ENCODE measurements at regions not wholly inside any gene's neighbourhood (a gene's known extent, or its start where the extent isn't known, plus 50 kb on each side); places are given as distances from the start of the nearest gene placed in this dataset.

DNA sequence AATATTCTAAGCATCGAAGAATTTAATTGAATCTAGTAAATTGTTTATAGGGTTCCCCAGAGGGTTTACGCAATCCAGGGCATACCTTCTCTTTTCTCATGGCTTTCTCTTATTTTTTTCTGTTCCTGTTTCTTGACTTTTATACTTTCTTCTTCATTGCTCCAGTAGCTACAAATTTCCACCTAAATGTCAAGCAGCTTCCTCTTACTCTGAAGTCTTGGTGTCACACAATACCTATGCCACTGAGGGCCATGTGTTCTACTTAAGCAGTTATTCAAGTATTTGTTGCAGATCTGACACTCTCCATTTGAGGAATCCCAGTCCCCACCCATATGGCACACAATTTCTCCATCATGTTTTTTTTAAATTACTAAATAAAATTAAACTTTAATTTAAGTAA, 343.1 kb upstream of the MBL2 start:
- no peaks in the 10 kb centered on the region for H3K27me3 Mint-ChIP-seq (ENCODE audit: insufficient read depth)
- no peak for DNase-seq
- no peaks in the 10 kb centered on the region for H3K4me1 Mint-ChIP-seq (ENCODE audit: low read depth)
- TF ChIP-seq, protein P1, sequence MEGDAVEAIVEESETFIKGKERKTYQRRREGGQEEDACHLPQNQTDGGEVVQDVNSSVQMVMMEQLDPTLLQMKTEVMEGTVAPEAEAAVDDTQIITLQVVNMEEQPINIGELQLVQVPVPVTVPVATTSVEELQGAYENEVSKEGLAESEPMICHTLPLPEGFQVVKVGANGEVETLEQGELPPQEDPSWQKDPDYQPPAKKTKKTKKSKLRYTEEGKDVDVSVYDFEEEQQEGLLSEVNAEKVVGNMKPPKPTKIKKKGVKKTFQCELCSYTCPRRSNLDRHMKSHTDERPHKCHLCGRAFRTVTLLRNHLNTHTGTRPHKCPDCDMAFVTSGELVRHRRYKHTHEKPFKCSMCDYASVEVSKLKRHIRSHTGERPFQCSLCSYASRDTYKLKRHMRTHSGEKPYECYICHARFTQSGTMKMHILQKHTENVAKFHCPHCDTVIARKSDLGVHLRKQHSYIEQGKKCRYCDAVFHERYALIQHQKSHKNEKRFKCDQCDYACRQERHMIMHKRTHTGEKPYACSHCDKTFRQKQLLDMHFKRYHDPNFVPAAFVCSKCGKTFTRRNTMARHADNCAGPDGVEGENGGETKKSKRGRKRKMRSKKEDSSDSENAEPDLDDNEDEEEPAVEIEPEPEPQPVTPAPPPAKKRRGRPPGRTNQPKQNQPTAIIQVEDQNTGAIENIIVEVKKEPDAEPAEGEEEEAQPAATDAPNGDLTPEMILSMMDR (IDR thresholded peaks at IDR 0.05), result no peak
- H3K9me3 Mint-ChIP-seq, result peaks cover 59% of the 10 kb centered on the region
- H3K27ac Mint-ChIP-seq, result no peak overlapping the region
- no peak overlapping the region for H3K4me3 Mint-ChIP-seq
- H3K36me3 Mint-ChIP-seq (ENCODE audit: low read depth), result peaks cover 2% of the 10 kb centered on the region; the same call in 1 of the 2 replicates

DNA sequence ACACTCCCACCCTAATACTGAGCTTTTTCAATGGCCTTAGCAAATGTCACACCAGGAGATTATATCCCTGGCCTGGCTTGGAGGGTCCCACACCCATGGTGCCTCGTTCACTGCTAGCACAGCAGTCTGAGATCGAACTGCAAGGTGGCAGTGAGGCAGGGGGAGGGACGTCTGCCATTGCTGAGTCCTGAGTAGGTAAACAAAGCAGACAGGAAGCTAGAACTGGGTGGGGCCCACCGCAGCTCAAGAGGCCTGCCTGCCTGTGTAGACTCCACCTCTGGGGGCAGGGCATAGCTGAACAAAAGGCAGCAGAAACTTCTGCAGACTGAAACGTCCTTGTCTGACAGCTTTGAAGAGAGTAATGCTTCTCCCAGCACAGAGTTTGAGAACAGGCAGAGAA, 338.9 kb upstream of the MBL2 start:
- H3K36me3 Mint-ChIP-seq (ENCODE audit: low read depth), result 0 out of 2 replicates have a peak, but pooled peaks cover 4% of the 10 kb centered on the region
- DNase-seq, result no peak
- peaks cover 52% of the 10 kb centered on the region for H3K9me3 Mint-ChIP-seq
- no peaks in the 10 kb centered on the region for H3K4me1 Mint-ChIP-seq (ENCODE audit: low read depth)
- no peak overlapping the region for H3K4me3 Mint-ChIP-seq
- TF ChIP-seq, protein P1 (IDR thresholded peaks at IDR 0.05), result no peak
- no peak overlapping the region for H3K27ac Mint-ChIP-seq
- H3K27me3 Mint-ChIP-seq (ENCODE audit: insufficient read depth), result no peaks in the 10 kb centered on the region

DNA sequence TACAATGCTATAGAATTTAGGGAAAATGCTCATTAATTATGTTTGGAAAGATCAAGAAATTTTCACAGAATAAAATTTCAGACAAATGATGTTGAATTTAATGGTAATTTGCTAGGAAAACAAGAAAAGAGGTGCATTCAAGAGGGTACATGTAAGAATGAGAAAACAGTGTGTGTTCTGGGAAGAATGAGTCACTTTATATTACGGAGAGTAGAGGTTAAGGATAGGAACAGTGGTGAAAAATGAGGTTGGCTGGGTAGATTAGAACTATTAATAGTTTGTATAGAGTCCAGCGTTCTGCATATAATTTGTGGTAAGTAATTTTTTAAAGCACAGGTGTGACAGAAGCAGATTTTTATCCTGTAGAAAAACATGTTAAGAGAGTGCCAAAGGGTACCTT, 336.7 kb upstream of the MBL2 start:
- peaks cover 43% of the 10 kb centered on the region for H3K9me3 Mint-ChIP-seq

DNA sequence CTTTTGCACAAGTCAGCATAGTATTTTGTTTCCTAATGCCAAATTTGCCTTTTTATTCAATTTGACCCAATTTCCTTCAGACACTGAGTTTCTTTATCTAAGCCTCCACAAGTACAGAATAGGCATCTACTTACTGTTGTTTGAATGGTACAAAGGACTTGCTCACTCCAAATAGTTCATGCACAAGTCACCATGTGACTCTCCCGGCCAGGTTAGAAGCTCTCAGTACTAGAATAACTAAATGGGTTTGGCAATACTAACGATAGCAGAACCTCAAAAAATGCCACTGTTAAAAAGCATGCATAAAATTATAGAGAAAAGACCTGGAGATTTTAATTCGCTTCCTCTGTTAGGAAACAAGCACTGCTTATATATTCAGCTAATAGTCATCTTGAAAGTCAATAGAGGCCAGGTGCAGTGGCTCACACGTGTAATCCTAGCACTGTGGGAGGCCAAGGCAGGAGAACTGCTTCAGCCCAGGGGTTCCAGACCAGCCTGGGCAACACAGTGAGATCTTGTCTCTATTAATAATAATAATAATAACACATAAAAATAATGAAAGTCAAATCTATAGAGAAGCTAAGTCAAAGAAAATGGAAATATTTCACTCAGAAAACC, 335.8 kb upstream of the MBL2 start:
- Mint-ChIP-seq H3K36me3 (ENCODE audit: low read depth) (0 out of 2 replicates have a peak, but pooled peaks cover 4% of the 10 kb centered on the region), H3K27me3 (ENCODE audit: insufficient read depth) (no peaks in the 10 kb centered on the region), H3K4me1 (ENCODE audit: low read depth) (no peaks in the 10 kb centered on the region), H3K4me3 (no peak overlapping the region), H3K27ac (no peak overlapping the region), H3K9me3 (peaks cover 39% of the 10 kb centered on the region)
- DNase-seq, result no peak
- TF ChIP-seq, protein P1 (IDR thresholded peaks at IDR 0.05), result no peak

More for the DNA sequence above, 336.7 kb upstream of the MBL2 start:
- H3K4me3 Mint-ChIP-seq, result no peak overlapping the region
- no peak for DNase-seq
- no peak overlapping the region for H3K27ac Mint-ChIP-seq
- H3K27me3 Mint-ChIP-seq (ENCODE audit: insufficient read depth), result no peaks in the 10 kb centered on the region
- H3K36me3 Mint-ChIP-seq (ENCODE audit: low read depth), result 0 out of 2 replicates have a peak, but pooled peaks cover 4% of the 10 kb centered on the region
- TF ChIP-seq, protein P1 (IDR thresholded peaks at IDR 0.05), result no peak
- no peaks in the 10 kb centered on the region for H3K4me1 Mint-ChIP-seq (ENCODE audit: low read depth)

DNA sequence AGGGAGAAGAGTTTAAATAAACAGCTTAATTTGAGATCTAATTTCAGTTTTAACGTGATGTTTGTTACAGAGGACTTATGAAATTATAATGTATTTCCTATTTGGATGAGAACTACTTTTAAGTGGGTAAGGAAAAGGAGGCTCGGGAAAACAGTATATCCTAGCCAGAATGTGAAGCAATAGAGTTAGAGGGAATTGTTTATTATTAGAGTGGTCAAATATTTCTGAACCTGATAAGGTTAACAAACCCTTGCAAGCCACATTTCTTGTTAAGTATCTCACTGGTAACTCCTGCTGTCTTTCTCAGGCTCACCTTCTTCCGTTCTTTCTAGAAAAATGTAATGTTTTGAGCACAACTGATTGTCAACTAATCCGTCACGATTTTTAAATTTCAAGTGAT, 335.1 kb upstream of the MBL2 start:
- Mint-ChIP-seq H3K36me3 (ENCODE audit: low read depth) (0 out of 2 replicates have a peak, but pooled peaks cover 4% of the 10 kb centered on the region), H3K9me3 (peaks cover 42% of the 10 kb centered on the region), H3K27ac (no peak overlapping the region), H3K4me1 (ENCODE audit: low read depth) (no peaks in the 10 kb centered on the region), H3K27me3 (ENCODE audit: insufficient read depth) (no peaks in the 10 kb centered on the region), H3K4me3 (no peak overlapping the region)
- TF ChIP-seq, protein P1 (IDR thresholded peaks at IDR 0.05), result no peak
- DNase-seq, result no peak

Data from HFFc6 (cell line).